Naive thymus-derived CD4-positive, alpha-beta T cell (primary cell): ENCODE measurements at regions not wholly inside any gene's neighbourhood (a gene's known extent, or its start where the extent isn't known, plus 50 kb on each side); places are given as distances from the start of the nearest gene placed in this dataset.

ENCODE experiments used
- ATAC-seq: fragments of 150-1000 bp; cut with Tn5 transposase; 2 replicates; pipeline ENCODE4 v1.10.0; 2021; ENCODE audit warnings: mild to moderate bottlenecking, moderate library complexity
- CTCF ChIA-PET: fragments of 350-600 bp; sonication (Branson Sonifier 250); formaldehyde crosslinking; loops from one replicate; lab custom pipeline; 2021; ENCODE audit warnings: antibody characterized with exemption; lab: Charles Lee
- POLR2A ChIA-PET: fragments of 350-600 bp; sonication (Branson Sonifier 250); formaldehyde crosslinking; loops from one replicate; lab custom pipeline; 2021; ENCODE audit warnings: antibody characterized with exemption, inconsistent platforms; lab: Charles Lee
- DNase-seq, 9 donors: peaks; one replicate each; pipeline versions ENCODE4 v3.0.0 to v3.0.0-alpha.2; 2020 to 2022; ENCODE audit warnings: mixed read lengths in 1 of 9
- H3K27ac ChIP-seq: one replicate; pipeline ENCODE4 v1.7.0; 2013; ENCODE audit warnings: mild to moderate bottlenecking, low read depth, low read length, moderate library complexity
- H3K27me3 ChIP-seq, 2 donors: one replicate each; pipeline ENCODE4 v1.7.0; 2013; ENCODE audit warnings: low read length in 2 of 2, mild to moderate bottlenecking in 2 of 2, moderate library complexity in 2 of 2; ENCODE audit not compliant: control insufficient read depth in 2 of 2, insufficient read depth in 2 of 2
- H3K36me3 ChIP-seq, 3 experiments: 1 replicate in 2 of 3; 2 replicates in 1 of 3; pipeline ENCODE4 v1.7.0; 2013; ENCODE audit warnings: low read length in 3 of 3, mild to moderate bottlenecking in 3 of 3, moderate library complexity in 1 of 3; ENCODE audit not compliant: insufficient read depth in 3 of 3, control insufficient read depth in 2 of 3
- H3K4me1 ChIP-seq, 2 donors: one replicate each; pipeline ENCODE4 v1.7.0; 2013; ENCODE audit warnings: low read length in 2 of 2, mild to moderate bottlenecking in 2 of 2, moderate library complexity in 1 of 2; ENCODE audit not compliant: control insufficient read depth in 2 of 2, insufficient read depth in 2 of 2
- H3K4me3 ChIP-seq: 2 replicates; pipeline ENCODE4 v1.7.0; 2013; ENCODE audit warnings: mild to moderate bottlenecking, low read length
- H3K9me3 ChIP-seq, 3 experiments: 1 replicate in 2 of 3; 2 replicates in 1 of 3; pipeline ENCODE4 v1.7.0; 2013; ENCODE audit warnings: low read length in 3 of 3; ENCODE audit not compliant: control insufficient read depth in 2 of 3
- H3K27ac Mint-ChIP-seq, 9 donors: one replicate each; pipeline ENCODE4 v1.8.0; 2020 to 2022; ENCODE audit warnings: mixed read lengths in 9 of 9, mild to moderate bottlenecking in 8 of 9, moderate library complexity in 5 of 9, inconsistent platforms in 2 of 9
- H3K27me3 Mint-ChIP-seq, 5 donors: one replicate each; pipeline ENCODE4 v1.8.0; 2021 to 2022; ENCODE audit warnings: mixed read lengths in 5 of 5, mild to moderate bottlenecking in 1 of 5
- H3K36me3 Mint-ChIP-seq, 5 donors: one replicate each; pipeline ENCODE4 v1.8.0; 2020 to 2022; ENCODE audit warnings: mixed read lengths in 5 of 5, mild to moderate bottlenecking in 3 of 5, inconsistent platforms in 1 of 5
- H3K4me1 Mint-ChIP-seq, 7 donors: one replicate each; pipeline ENCODE4 v1.8.0; 2020 to 2022; ENCODE audit warnings: mixed read lengths in 7 of 7, mild to moderate bottlenecking in 3 of 7, inconsistent platforms in 1 of 7
- H3K4me3 Mint-ChIP-seq, 10 donors: one replicate each; pipeline ENCODE4 v1.8.0; 2020 to 2022; ENCODE audit warnings: mild to moderate bottlenecking in 10 of 10, mixed read lengths in 10 of 10, moderate library complexity in 6 of 10, inconsistent platforms in 2 of 10
- H3K9me3 Mint-ChIP-seq, 11 donors: one replicate each; pipeline ENCODE4 v1.8.0; 2020 to 2022; ENCODE audit warnings: mixed read lengths in 11 of 11, mild to moderate bottlenecking in 4 of 11, inconsistent platforms in 1 of 11, moderate library complexity in 1 of 11
- intact Hi-C, 2 donors: fragments of 100-400 bp; cut with micrococcal nuclease; formaldehyde crosslinking; loops; one replicate each; pipeline ENCODE4 v1.15.1; 2023

GRCh38 chr20:60477958-60478357, 519.7 kb downstream of the CDH26 start:
- no peak overlapping the region for H3K27ac Mint-ChIP-seq
- Histone ChIP-seq H3K27me3 (no peaks in the 10 kb centered on the region), H3K9me3 (no peaks in the 10 kb centered on the region), H3K36me3 (no peaks in the 10 kb centered on the region), H3K27ac (no peak overlapping the region), H3K4me1 (no peaks in the 10 kb centered on the region), H3K4me3 (no peak overlapping the region)
- ChIA-PET CTCF (no interaction called here), POLR2A (no interaction called here)
- H3K4me3 Mint-ChIP-seq: no peak overlapping the region
- H3K9me3 Mint-ChIP-seq: no peaks in the 10 kb centered on the region
- no peaks in the 10 kb centered on the region for H3K36me3 Mint-ChIP-seq
- no peak for ATAC-seq
- DNase-seq: no peak
- no peaks in the 10 kb centered on the region for H3K4me1 Mint-ChIP-seq
- intact Hi-C loops: no loop called here
- peaks cover 0 to 36% (median 8%) of the 10 kb centered on the region in 5 donors for H3K27me3 Mint-ChIP-seq

GRCh38 chr20:60478533-60478932, 520.3 kb downstream of the CDH26 start:
- H3K27ac ChIP-seq: no peak overlapping the region
- peaks cover 0 to 40% (median 8%) of the 10 kb centered on the region in 5 donors for H3K27me3 Mint-ChIP-seq
- H3K9me3 ChIP-seq: no peaks in the 10 kb centered on the region
- ChIA-PET CTCF (no interaction called here), POLR2A (no interaction called here)
- DNase-seq (no peak), ATAC-seq (no peak)
- H3K36me3 Mint-ChIP-seq: no peaks in the 10 kb centered on the region
- no peaks in the 10 kb centered on the region for H3K36me3 ChIP-seq
- no peaks in the 10 kb centered on the region for H3K4me1 ChIP-seq
- no peak overlapping the region for H3K4me3 Mint-ChIP-seq
- no peaks in the 10 kb centered on the region for H3K4me1 Mint-ChIP-seq
- H3K9me3 Mint-ChIP-seq: no peaks in the 10 kb centered on the region
- H3K27me3 ChIP-seq: no peaks in the 10 kb centered on the region
- intact Hi-C loops: no loop called here
- no peak overlapping the region for H3K27ac Mint-ChIP-seq
- no peak overlapping the region for H3K4me3 ChIP-seq

GRCh38 chr20:60480950-60481742, 522.9 kb downstream of the CDH26 start:
- no peak overlapping the region for H3K27ac Mint-ChIP-seq
- Histone ChIP-seq H3K27ac (no peak overlapping the region), H3K4me1 (no peaks in the 10 kb centered on the region), H3K36me3 (no peaks in the 10 kb centered on the region), H3K27me3 (no peaks in the 10 kb centered on the region), H3K4me3 (no peak overlapping the region), H3K9me3 (no peaks in the 10 kb centered on the region)
- intact Hi-C loops: no loop called here
- no peaks in the 10 kb centered on the region for H3K36me3 Mint-ChIP-seq
- H3K27me3 Mint-ChIP-seq: peaks cover 0 to 48% (median 10%) of the 10 kb centered on the region in 5 donors
- H3K4me3 Mint-ChIP-seq: no peak overlapping the region
- ATAC-seq (no peak), DNase-seq (no peak)
- peaks cover 0 to 5% (median 0%) of the 10 kb centered on the region in 11 donors for H3K9me3 Mint-ChIP-seq
- ChIA-PET CTCF (no interaction called here), POLR2A (no interaction called here)
- H3K4me1 Mint-ChIP-seq: no peaks in the 10 kb centered on the region

- intact Hi-C loops: no loop called here
- Histone ChIP-seq H3K36me3 (no peaks in the 10 kb centered on the region), H3K27ac (no peak overlapping the region), H3K9me3 (no peaks in the 10 kb centered on the region), H3K27me3 (no peaks in the 10 kb centered on the region), H3K4me3 (no peak overlapping the region), H3K4me1 (no peaks in the 10 kb centered on the region)
- Mint-ChIP-seq H3K36me3 (no peaks in the 10 kb centered on the region), H3K9me3 (peaks cover 0 to 5% (median 0%) of the 10 kb centered on the region in 11 donors), H3K27ac (no peak overlapping the region), H3K4me3 (no peak overlapping the region), H3K27me3 (peaks cover 0 to 53% (median 8%) of the 10 kb centered on the region in 5 donors), H3K4me1 (no peaks in the 10 kb centered on the region)
- ChIA-PET POLR2A (no interaction called here), CTCF (no interaction called here)
- ATAC-seq: no peak
- no peak for DNase-seq
Measured at GRCh38 chr20:60481743-60482133, 523.5 kb downstream of the CDH26 start.

- Mint-ChIP-seq H3K4me3 (no peak overlapping the region), H3K27ac (no peak overlapping the region), H3K27me3 (peaks cover 0 to 60% (median 8%) of the 10 kb centered on the region in 5 donors), H3K36me3 (no peaks in the 10 kb centered on the region), H3K4me1 (no peaks in the 10 kb centered on the region), H3K9me3 (peaks cover 0 to 5% (median 0%) of the 10 kb centered on the region in 11 donors)
- no peak overlapping the region for H3K27ac ChIP-seq
- no peaks in the 10 kb centered on the region for H3K36me3 ChIP-seq
- ATAC-seq: no peak
- H3K9me3 ChIP-seq: no peaks in the 10 kb centered on the region
- POLR2A ChIA-PET: no interaction called here
- no peaks in the 10 kb centered on the region for H3K27me3 ChIP-seq
- CTCF ChIA-PET: no interaction called here
- DNase-seq: no peak
- H3K4me1 ChIP-seq: no peaks in the 10 kb centered on the region
- no peak overlapping the region for H3K4me3 ChIP-seq
- intact Hi-C loops: no loop called here
Measured at GRCh38 chr20:60482221-60483008, 524.2 kb downstream of the CDH26 start.

- DNase-seq: no peak
- no peaks in the 10 kb centered on the region for H3K4me1 Mint-ChIP-seq
- no peak overlapping the region for H3K4me3 Mint-ChIP-seq
- H3K36me3 Mint-ChIP-seq: no peaks in the 10 kb centered on the region
- ChIA-PET CTCF (no interaction called here), POLR2A (no interaction called here)
- H3K27me3 ChIP-seq: no peaks in the 10 kb centered on the region
- H3K4me1 ChIP-seq: no peaks in the 10 kb centered on the region
- H3K9me3 ChIP-seq: no peaks in the 10 kb centered on the region
- peaks cover 0 to 5% (median 0%) of the 10 kb centered on the region in 11 donors for H3K9me3 Mint-ChIP-seq
- no peaks in the 10 kb centered on the region for H3K36me3 ChIP-seq
- no peak for ATAC-seq
- H3K27ac ChIP-seq: no peak overlapping the region
- no peak overlapping the region for H3K4me3 ChIP-seq
- no peak overlapping the region for H3K27ac Mint-ChIP-seq
- intact Hi-C loops: no loop called here
- peaks cover 0 to 60% (median 8%) of the 10 kb centered on the region in 5 donors for H3K27me3 Mint-ChIP-seq
Measured at GRCh38 chr20:60483371-60483770, 525.1 kb downstream of the CDH26 start.
